NCI-H128 (cell line): ENCODE measurements at regions not wholly inside any gene's neighbourhood (a gene's known extent, or its start where the extent isn't known, plus 50 kb on each side); places are given as distances from the start of the nearest gene placed in this dataset.

Experiments used
- DNase-seq: peaks from one replicate; lab custom pipeline; 2025; ENCODE audit not compliant: unreplicated experiment; lab: John Stamatoyannopoulos, UW

GRCh38 chr1:221643404-221644144 lies 98.3 kb downstream of the DUSP10 start:
- no peak for DNase-seq

- no peak for DNase-seq
Observed at GRCh38 chr1:221644145-221644448, 97.8 kb downstream of the DUSP10 start.

- no peak for DNase-seq
Observed at GRCh38 chr1:221644663-221645258, 97.1 kb downstream of the DUSP10 start.

DNA sequence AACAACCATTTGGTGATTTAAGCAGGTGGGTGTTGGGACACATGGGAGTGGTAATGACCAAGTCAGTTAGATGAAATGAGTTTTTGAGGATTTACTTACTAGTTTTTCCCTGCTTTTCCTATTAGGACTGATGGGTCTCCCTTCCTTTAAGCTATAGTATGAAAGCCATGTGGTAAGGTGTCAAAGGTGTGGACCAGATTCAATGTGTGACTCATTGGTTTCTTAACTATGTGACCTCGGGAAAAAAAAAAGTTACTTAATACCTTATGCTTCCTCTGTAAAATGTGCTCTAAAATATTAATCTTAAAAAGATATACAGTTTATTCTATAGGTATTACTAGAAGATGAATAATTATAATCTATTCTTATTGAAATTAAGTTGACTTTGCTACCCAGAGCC lies 93.7 kb downstream of the DUSP10 start:
- DNase-seq: no peak
